ENCODE measurements at regions not wholly inside any gene's neighbourhood (a gene's known extent, or its start where the extent isn't known, plus 50 kb on each side); places are given as distances from the start of the nearest gene placed in this dataset.

DNA sequence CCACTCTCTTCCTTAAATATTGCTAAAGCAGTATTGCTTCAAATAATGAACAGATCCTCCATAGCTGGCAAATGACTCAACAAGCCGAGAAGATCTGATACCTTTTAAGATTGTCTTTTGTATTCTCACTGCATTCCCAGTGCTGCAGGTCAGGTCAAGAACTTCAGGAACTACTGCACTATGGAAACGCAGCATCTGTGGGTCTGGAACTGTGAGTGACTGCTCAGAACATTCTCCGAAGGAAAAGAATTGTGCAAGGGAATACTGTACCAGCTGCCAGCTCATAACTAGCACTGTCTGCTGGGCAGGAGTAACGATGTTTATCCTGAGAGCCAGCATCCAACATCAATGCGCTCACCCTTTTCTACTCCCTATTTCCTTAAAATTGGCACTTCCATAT, 348.0 kb upstream of the SOX5 start:
- DNase-seq (no peak), ATAC-seq (no peak)
- intact Hi-C loops (cut with DNase I), result no loop called here

DNA sequence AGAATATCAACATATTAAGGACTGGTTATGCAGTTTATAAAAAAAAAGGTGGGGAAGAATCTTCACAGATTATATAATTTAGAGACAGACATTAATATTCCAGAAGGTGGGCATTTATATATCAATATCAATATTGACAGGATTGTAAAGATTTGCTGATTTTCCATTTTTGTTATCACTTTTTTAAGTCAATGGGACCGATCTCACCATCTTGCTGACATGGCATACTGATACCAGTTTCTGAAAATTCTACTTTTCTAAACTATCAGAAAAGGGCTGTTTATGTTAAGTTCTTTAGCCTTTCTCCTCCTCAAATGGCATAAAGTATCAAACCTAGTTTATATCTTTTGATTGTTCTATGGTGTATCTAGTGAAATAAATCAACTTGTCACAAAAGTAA, 344.1 kb upstream of the SOX5 start:
- intact Hi-C loops (cut with DNase I), result no loop called here
- no peak for DNase-seq
- ATAC-seq, result no peak

DNA sequence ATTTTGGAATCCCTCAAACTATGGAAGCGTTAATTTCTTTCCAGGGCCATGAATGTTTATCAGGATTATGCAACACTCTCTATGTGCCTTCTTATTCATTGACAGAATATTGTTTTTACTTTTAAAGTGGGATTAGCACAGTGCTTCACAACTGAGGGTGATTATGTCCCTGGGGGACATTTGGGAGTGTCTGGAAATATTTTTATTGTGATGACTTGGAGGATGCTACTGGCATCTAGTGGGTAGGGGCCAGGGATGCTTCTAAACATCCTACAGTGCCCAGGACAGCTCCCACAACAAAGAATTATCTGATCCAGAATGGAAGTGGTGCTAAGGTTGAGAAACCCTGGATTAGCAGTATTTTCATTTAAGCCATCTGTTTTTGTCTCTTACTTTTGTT, 338.5 kb upstream of the SOX5 start:
- no peak for DNase-seq
- no peak for ATAC-seq
- intact Hi-C loops (cut with DNase I), result no loop called here

DNA sequence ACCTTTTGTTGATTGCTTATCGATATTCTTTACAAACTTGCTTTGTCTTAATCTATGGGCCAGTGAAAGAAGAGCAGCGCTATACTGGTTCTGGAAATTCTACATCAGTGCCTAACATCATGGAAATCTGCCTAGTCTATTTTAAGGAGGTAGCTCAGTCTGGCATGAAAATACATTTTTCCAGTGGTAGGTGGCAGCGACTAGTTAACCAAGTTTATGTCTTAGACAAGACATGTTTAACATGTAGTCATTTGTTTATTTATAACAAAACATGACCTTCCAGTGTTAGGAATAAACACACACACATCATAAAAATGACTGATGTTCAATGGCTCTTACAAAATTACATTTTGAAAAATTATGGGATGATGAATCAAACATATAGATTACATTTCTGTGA, 336.0 kb upstream of the SOX5 start:
- DNase-seq (no peak), ATAC-seq (no peak)
- intact Hi-C loops (cut with DNase I), result no loop called here

DNA sequence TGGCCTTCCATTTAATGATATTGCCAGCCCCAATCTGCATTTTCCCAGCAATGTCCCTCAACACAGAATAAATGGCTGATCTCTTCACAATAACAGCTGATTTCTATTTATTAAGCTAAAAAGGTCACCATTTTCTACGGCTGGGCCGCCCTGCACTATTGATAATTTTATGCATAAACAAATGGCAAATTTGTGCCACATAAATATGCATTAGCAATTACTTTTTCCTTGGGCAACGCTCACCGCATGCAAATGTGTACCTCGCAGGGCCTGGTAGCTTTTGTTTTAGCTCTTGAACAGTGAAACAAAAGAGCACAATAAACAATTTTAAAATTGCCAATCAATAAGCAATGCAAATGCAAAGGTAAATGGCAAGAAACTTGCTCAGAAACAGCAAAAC, 331.9 kb upstream of the SOX5 start:
- intact Hi-C loops (cut with DNase I), result no loop called here
- DNase-seq (no peak), ATAC-seq (no peak)

DNA sequence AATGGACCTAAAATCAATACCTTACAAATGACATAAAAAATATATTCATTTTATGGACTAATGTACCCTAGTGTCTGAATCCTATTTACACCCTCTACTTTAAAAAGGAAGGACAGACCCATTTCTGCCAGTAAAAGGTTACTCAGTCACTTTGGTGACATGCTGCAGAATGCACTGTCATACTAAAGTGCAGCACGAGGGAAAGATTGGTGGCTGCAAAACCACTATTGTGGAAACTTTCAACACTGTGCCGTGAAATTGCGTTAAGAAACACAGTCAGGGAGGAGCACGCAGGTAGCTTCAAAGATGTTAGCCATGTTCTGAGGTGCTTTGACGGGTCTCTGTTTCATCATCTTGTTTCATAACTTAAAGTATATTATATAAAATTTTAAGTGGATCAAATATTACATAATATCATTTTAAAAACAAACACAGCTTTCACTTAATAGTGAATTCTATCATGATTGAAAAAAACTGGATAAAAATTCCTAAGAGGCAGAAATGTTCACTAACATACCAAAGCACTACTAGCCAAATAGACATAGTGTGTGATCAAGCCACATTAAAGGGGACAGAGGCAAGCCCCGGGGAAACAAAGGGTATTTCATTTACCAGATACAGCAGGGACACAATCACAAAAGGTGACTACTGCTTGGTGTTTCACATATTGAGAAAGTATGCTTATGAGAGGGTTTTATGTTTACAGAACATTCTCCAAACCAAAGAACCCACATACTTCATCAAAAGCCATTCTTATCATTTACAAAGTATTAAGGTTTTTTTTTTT, 330.8 kb upstream of the SOX5 start:
- DNase-seq, result no peak
- ATAC-seq, result no peak
- intact Hi-C loops (cut with DNase I), result no loop called here

DNA sequence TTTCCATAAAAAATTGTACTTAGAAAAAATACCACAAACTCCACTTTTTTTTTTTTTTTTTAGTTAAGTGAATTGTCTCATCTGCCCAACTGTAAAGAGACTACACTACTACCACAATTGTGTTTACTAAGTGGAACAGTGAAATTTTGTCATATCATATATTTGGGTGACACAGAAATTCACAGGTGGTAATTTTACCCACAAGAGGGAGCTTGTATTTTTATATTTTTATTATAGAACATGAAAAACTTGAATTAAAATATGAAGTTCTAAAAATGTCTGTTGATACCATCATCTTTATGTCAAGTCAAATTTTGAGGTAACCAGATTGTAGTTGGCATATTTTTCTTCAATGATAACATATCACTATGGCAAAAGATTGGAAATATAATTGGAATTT, 329.4 kb upstream of the SOX5 start:
- DNase-seq, result no peak
- intact Hi-C loops (cut with DNase I), result no loop called here
- no peak for ATAC-seq

DNA sequence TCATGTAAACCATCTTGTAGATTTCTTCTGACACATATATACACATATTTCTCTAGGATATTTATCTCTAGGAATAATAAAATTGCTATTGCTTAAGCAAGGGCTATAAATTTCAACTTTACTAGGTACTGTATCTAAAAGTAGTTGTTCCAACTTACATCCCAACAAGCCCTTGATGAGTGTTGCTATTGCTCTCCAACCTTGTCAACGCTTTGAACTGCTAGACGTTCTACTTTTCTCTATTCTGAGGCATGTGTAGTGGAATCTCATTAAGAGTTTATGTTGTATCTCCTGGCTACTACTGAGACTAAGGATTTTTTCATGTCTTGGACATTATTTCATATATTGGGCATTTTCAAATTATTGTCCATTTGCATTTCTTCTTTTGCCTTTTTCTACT, 321.5 kb upstream of the SOX5 start:
- intact Hi-C loops (cut with DNase I), result no loop called here
- no peak for ATAC-seq

DNA sequence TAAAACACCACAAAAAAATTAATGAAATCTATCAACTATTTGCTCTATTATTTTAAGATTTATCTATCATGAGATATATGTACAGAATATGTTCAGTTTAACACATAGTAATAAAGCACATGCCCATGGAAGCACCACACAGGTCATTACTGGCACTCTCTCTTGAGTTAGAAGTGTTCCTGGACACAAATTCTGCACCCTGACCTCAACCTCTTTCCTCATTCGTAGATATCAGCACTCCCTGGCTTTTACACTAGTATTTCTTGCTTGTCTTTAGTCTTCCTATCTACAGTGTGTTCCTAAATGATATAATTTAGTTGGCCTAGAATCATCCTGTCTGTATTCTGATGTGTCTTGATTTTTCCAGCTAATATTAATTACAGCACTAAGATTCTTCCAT, 321.0 kb upstream of the SOX5 start:
- DNase-seq, result no peak

More for the DNA sequence above, 321.5 kb upstream of the SOX5 start:
- no peak for DNase-seq

DNA sequence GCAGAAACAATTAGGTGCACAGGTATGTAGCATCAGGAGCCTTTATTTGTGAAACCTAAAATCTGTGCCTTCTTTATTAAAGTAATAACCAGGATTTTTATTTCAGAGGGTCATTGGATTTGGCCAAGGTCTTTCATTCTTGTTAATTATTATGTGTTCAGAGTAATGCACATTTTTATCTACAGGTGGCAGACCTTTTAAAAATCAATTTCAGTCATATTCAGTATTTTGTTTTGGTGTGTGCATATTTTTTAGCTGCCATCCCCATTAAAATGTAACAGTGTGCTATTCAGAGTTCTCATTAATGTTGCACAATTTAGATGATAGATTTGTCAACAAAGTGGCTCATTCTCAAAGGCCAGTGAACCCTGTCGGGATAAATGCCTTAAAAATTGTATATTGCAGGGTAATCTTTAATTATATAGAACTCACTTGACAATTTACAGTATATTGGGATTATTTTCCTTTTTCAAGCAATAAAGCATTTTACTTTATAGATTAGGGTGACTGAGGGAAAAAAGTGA, 319.3 kb upstream of the SOX5 start:
- DNase-seq, result no peak
- no peak for ATAC-seq
- intact Hi-C loops (cut with DNase I), result no loop called here

More for the DNA sequence above, 321.0 kb upstream of the SOX5 start:
- ATAC-seq, result no peak
- intact Hi-C loops (cut with DNase I), result no loop called here

DNA sequence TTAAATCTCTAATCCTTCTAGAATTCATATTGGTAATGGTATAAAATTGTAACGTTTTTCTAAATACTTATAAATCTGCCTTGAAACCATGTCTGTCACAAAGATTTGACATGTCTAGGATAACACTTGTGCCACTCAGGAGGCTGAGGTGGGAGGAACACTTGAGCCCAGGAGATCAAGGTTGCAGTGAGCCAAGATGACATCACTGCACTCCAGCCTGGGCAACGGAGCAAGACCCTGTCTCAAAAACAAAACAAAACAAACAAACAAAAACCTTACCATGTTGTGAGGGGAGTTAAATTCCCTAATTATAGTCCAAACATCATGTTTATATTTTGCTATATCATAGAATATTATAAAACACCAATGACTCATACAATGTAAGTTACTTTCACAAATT, 317.5 kb upstream of the SOX5 start:
- ATAC-seq, result no peak
- intact Hi-C loops (cut with DNase I), result no loop called here
- no peak for DNase-seq

DNA sequence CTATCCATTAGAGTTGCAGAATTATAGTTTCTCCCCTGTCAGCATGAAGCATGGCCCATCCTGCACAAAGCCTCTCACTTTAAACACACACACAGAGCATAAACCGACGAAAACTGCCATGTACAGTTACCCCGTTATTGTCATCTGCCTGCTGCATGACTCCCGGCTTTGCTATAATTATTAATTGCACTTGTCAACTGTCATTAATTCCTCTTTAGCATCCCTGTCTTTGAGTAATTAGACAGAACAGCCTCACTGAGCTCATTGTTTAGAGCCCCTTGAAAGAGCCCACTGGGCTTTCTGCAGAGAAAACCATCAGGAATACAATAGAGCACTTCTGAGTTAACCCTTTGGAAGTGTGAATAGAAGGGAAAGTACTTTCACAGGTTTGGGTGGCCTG, 307.2 kb upstream of the SOX5 start:
- DNase-seq (no peak), ATAC-seq (no peak)
- intact Hi-C loops (cut with DNase I), result no loop called here

DNA sequence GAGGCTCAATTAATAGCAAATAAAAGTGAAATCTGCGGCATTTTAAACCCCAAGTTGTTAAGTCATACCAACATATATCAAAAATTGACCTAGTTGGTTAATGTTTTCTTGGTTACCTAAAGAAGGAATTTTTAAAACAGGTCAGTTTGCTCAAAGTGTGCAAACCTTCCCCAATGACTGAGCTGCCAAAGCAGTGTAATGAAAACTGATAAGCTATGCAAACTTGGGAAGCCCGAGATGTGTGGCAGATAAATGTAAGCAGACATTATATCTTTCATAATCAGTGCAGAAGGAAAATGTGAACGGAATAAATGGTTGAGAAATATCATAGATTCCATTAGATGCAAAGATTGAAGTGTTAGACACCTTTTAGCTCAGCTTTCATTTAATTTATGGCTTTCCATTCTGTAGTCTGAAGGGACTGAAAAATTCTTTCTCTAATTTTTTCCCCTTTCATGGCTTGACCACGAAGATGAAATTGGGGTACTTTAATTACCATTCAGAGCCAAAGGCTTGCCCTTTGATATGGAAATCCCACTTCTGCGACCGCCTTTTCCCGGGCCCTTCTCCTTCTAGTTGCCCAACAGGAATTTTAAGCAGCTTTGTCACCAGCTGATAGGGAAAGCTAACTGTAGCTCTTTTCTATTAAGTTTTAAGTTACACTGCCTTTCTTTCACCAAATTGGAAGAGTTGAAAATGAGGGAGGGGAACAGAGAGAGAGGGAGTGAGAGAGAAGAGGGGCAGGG, 306.6 kb upstream of the SOX5 start:
- intact Hi-C loops (cut with DNase I), result no loop called here
- ATAC-seq (no peak), DNase-seq (no peak)

DNA sequence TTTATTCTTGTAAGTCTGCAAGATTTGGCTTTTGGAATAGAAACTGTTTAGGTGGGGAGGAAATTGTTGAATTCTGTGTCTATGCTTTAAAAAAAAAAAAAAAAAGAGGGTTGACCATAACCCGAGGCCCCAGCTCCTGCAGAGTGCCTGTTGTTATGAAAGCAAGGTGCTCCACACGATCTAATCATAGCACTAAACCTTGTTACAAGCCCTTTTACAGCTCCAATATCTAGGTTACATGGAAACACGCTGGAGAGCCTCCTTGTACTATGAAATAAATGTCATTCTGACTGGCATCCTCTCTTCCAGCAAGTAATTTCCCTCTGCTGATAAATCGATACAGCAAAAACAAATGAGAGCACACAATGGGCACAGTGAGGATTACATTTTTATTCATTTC, 303.1 kb upstream of the SOX5 start:
- intact Hi-C loops (cut with DNase I), result no loop called here
- DNase-seq (no peak), ATAC-seq (no peak)

DNA sequence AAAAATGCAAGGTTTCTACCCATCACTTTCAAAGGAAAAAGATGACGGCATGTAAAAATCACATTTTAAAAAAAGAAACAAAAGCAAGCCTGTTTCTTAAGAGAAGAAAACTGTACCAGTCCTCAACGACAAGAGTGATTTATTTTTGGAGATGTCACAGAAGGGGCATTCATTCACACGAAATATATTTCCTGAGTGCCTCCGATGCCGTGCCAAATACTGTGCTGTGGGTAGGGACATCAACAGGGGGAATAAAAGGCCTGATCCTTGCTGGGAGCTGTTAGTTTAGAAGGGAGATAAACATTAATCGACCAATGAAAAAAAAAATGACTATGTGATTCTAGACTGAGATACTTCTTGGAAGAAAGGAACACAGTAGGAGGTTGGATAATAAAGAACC, 297.5 kb upstream of the SOX5 start:
- no peak for ATAC-seq
- intact Hi-C loops (cut with DNase I), result no loop called here
- DNase-seq, result no peak

DNA sequence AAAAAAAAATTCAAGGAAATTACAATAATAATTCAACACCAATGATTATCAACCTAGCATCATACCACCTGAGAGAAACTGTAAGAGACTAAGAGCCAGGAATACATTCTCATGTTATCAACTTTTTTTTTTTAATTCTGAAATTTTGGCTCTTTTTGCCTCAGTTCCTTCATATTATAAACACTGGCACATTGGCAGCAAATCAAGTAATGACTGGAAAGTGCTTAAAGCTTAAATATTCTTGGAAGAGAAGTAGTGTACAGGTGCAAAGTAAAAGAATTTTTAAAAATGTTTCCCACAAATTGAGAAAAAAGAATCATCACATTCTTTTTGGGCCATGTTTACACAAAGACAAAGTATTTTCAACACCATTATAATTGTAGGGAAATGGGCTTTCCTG, 296.9 kb upstream of the SOX5 start:
- DNase-seq (no peak), ATAC-seq (no peak)
- intact Hi-C loops (cut with DNase I), result no loop called here

DNA sequence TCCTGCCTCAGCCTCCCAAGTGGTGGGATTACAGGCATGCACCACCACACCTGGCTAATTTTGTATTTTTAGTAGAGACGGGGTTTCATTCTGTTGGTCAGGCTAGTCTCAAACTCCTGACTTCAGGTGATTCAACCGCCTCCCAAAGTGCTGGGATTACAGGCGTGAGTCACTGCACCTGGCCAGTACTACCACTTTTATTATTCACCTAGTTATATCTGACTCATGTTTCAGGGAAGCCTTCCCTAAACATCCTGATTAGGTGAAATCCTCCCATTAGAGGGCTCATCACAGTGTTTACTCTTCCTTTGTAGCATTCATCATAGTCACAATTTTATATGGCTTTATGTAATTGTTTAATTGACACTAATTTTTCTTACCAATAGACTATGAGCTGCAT, 295.3 kb upstream of the SOX5 start:
- ATAC-seq, result no peak
- intact Hi-C loops (cut with DNase I), result no loop called here
- no peak for DNase-seq

DNA sequence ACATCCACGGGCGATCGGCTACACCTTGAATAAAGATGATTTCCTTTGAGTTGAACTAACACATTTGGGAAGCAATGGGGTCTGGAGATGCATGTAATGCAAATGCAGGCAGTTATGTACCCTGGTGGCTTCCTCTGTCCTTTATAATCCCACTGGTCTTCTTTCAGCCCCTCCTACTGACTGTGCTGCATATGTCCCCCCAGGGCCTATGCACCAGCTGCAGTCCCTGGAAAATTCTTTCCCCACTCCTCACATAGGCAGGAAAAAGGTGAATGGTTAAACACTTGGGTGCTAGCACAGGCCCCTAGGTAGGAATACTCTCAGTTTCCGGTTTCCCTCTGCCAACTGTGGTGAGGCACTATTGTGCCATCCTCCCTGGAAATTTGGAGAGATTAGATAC, 294.8 kb upstream of the SOX5 start:
- ATAC-seq (no peak), DNase-seq (no peak)
- intact Hi-C loops (cut with DNase I), result no loop called here

DNA sequence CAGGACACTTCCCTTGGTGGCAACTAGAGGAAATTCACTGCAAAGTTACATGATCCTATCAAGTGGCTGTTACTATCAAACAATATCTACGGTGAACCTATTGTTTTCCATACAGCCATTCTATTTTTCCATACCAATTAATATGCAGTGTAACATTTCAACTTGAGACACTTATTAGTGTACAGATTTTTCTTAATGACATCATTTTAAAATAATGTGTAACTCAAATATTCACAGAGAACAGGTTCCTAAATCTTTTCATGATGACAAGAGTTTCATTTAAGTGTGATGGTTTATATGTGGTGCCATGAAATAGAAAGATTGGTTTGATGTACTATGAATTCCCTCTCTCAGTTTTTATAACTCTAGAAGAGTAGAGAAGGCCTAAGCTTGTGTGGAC, 291.2 kb upstream of the SOX5 start:
- ATAC-seq, result no peak

DNA sequence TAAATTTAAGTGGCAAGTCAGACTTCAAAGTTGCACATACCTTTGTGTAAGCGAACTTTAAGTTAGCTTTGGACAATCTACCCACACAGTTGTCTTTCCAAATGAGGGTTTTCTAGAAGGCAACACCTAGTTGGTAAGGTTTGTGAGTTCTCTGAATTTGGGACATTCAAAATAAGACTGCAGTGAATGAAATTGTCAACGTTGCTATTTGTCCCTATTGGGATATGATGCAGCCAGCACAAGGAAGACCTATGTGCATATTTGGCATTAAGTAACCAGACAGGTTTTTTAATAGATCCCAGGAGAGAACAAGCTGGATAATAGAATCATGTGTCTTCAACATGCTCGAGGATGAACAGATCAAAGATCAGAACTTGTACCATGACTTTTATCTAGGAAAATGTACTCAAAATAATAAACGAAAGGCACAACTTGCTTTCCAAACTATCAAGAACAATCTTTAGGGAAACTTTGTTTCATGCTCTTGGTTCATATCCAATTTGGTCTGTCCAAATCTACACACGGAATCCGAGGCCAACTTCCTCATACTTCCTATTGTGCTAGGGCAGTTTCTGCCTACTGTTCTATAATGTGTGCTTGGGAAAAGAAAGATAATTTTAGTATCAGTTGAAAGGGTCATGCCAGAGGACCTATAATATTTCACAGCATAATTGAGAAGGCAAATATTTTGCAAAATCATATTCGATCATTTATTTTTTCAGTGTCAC, 284.2 kb upstream of the SOX5 start:
- ATAC-seq (no peak), DNase-seq (no peak)
- intact Hi-C loops (cut with DNase I), result no loop called here

More for the DNA sequence above, 291.2 kb upstream of the SOX5 start:
- intact Hi-C loops (cut with DNase I), result no loop called here
- no peak for DNase-seq
